GM23248 (cell line): ENCODE measurements at regions not wholly inside any gene's neighbourhood (a gene's known extent, or its start where the extent isn't known, plus 50 kb on each side); places are given as distances from the start of the nearest gene placed in this dataset.

ENCODE experiments used
- DNase-seq: peaks from one replicate; pipeline ENCODE4 v3.0.0-alpha.2; 2015
- H2AFZ ChIP-seq: fragments of 200-600 bp; sonication (generic); 2 replicates; pipeline ENCODE4 v1.6.1; 2016; ENCODE audit warnings: antibody characterized with exemption
- H3F3A ChIP-seq: fragments of 200-600 bp; sonication (generic); 2 replicates; pipeline ENCODE4 v1.6.1; 2016; ENCODE audit warnings: mild to moderate bottlenecking, antibody characterized with exemption, mixed run types; ENCODE audit not compliant: insufficient read depth
- H3K27ac ChIP-seq: fragments of 200-600 bp; sonication (generic); 2 replicates; pipeline ENCODE4 v1.5.1; 2016; ENCODE audit warnings: mild to moderate bottlenecking
- H3K27me3 ChIP-seq: fragments of 200-600 bp; sonication (generic); replicated peaks from 2 replicates; pipeline ENCODE4 v1.6.1; 2016; ENCODE audit warnings: mild to moderate bottlenecking; ENCODE audit not compliant: insufficient read depth
- H3K36me3 ChIP-seq: fragments of 200-600 bp; sonication (generic); 2 replicates; pipeline ENCODE4 v1.6.1; 2016; ENCODE audit warnings: low read depth, mild to moderate bottlenecking
- H3K4me1 ChIP-seq: fragments of 200-600 bp; sonication (generic); 2 replicates; pipeline ENCODE4 v1.6.1; 2016; ENCODE audit warnings: mild to moderate bottlenecking; ENCODE audit not compliant: insufficient read depth
- H3K4me2 ChIP-seq: fragments of 200-600 bp; sonication (generic); one replicate; pipeline ENCODE4 v1.6.1; 2016; ENCODE audit warnings: mild to moderate bottlenecking; ENCODE audit not compliant: unreplicated experiment
- H3K4me3 ChIP-seq: fragments of 200-600 bp; sonication (generic); 2 replicates; pipeline ENCODE4 v1.5.1; 2016; ENCODE audit warnings: mild to moderate bottlenecking
- H3K79me2 ChIP-seq: fragments of 200-600 bp; sonication (generic); 2 replicates; pipeline ENCODE4 v1.6.1; 2016; ENCODE audit warnings: mild to moderate bottlenecking; ENCODE audit not compliant: insufficient read depth
- H3K9ac ChIP-seq: fragments of 200-600 bp; sonication (generic); 2 replicates; pipeline ENCODE4 v1.6.1; 2016; ENCODE audit warnings: mild to moderate bottlenecking
- H3K9me2 ChIP-seq: fragments of 200-600 bp; sonication (generic); 2 replicates; pipeline ENCODE4 v1.6.1; 2016; ENCODE audit warnings: mixed run types, mild to moderate bottlenecking, moderate library complexity; ENCODE audit not compliant: insufficient read depth
- H3K9me3 ChIP-seq: fragments of 200-600 bp; sonication (generic); one replicate; pipeline ENCODE4 v1.6.1; 2017; ENCODE audit warnings: low read depth
- H4K20me1 ChIP-seq: fragments of 200-600 bp; sonication (generic); 2 replicates; pipeline ENCODE4 v1.6.0; 2016; ENCODE audit not compliant: insufficient read depth
- EZH2 ChIP-seq: fragments of 200-600 bp; sonication (generic); IDR thresholded peaks from 2 replicates; pipeline ENCODE4 v1.6.1; 2018; ENCODE audit warnings: antibody characterized with exemption, mild to moderate bottlenecking; ENCODE audit not compliant: insufficient read depth, poor library complexity, severe bottlenecking
- EZH2phosphoT487 ChIP-seq: fragments of 200-600 bp; sonication (generic); IDR thresholded peaks from 2 replicates; pipeline ENCODE4 v1.6.1; 2018; ENCODE audit warnings: antibody characterized with exemption, moderate library complexity, mild to moderate bottlenecking, low read depth; ENCODE audit not compliant: insufficient read depth
- WGBS, 2 experiments: methylation state at CpG; one replicate each; pipeline ENCODE4 v1.1.6; 2015 to 2017; ENCODE audit warnings: low lambda C conversion rate in 2 of 2, low coverage in 1 of 2; ENCODE audit errors: missing lambda C conversion rate in 2 of 2; 5-methylcytosine and 5-hydroxymethylcytosine counted together
- in situ Hi-C: fragments of 300-500 bp; cut with MboI; formaldehyde crosslinking; loops from 2 replicates; pipeline ENCODE4 v1.15.0; 2020

- no peak for TF ChIP-seq EZH2
- TF ChIP-seq EZH2phosphoT487, result no peak
- no peaks in the 10 kb centered on the region for H3K9me2 ChIP-seq
- no peaks in the 10 kb centered on the region for H4K20me1 ChIP-seq
- H3K4me2 ChIP-seq, result no peak overlapping the region
- H2AFZ ChIP-seq, result no peak overlapping the region
- no peak overlapping the region for H3K27ac ChIP-seq
- in situ Hi-C loops, result no loop called here
- peaks cover 13% of the 10 kb centered on the region for H3F3A ChIP-seq
- H3K9me3 ChIP-seq, result no peaks in the 10 kb centered on the region
- H3K36me3 ChIP-seq, result peaks cover 34% of the 10 kb centered on the region
- 79 to 80% methylated on average over 7 of the region's 7 CpGs for WGBS, 2 experiments
- H3K9ac ChIP-seq, result no peak overlapping the region
- H3K4me3 ChIP-seq, result no peak overlapping the region
- no peaks in the 10 kb centered on the region for H3K79me2 ChIP-seq
- no peak for DNase-seq
- no peaks in the 10 kb centered on the region for H3K4me1 ChIP-seq
- H3K27me3 ChIP-seq, result no peaks in the 10 kb centered on the region
Measured at GRCh38 chr9:744790-745484, 96.6 kb upstream of the DMRT1 start.

GRCh38 chr9:745761-746380, 95.6 kb upstream of the DMRT1 start:
- H3K4me3 ChIP-seq, result no peak overlapping the region
- no peak overlapping the region for H2AFZ ChIP-seq
- H3K9ac ChIP-seq, result no peak overlapping the region
- H3K27me3 ChIP-seq, result no peaks in the 10 kb centered on the region
- no peaks in the 10 kb centered on the region for H4K20me1 ChIP-seq
- peaks cover 32% of the 10 kb centered on the region for H3K36me3 ChIP-seq
- in situ Hi-C loops, result no loop called here
- no peak overlapping the region for H3K4me2 ChIP-seq
- no peak overlapping the region for H3K27ac ChIP-seq
- 96% methylated on average over 16 of the region's 16 CpGs for WGBS, 2 experiments
- H3F3A ChIP-seq, result peaks cover 16% of the 10 kb centered on the region
- no peaks in the 10 kb centered on the region for H3K9me3 ChIP-seq
- TF ChIP-seq EZH2 (no peak), EZH2phosphoT487 (no peak)
- H3K79me2 ChIP-seq, result no peaks in the 10 kb centered on the region
- no peak for DNase-seq
- H3K4me1 ChIP-seq, result peaks cover 8% of the 10 kb centered on the region
- H3K9me2 ChIP-seq, result no peaks in the 10 kb centered on the region

GRCh38 chr9:746661-747434, 94.6 kb upstream of the DMRT1 start:
- no peak overlapping the region for H2AFZ ChIP-seq
- no peak overlapping the region for H3K27ac ChIP-seq
- no peak for TF ChIP-seq EZH2phosphoT487
- no peak for TF ChIP-seq EZH2
- H3K4me3 ChIP-seq, result no peak overlapping the region
- H3K4me2 ChIP-seq, result no peak overlapping the region
- peaks cover 26% of the 10 kb centered on the region for H3F3A ChIP-seq
- DNase-seq, result no peak
- peaks cover 17% of the 10 kb centered on the region for H3K4me1 ChIP-seq
- peaks cover 32% of the 10 kb centered on the region for H3K36me3 ChIP-seq
- no peaks in the 10 kb centered on the region for H3K9me2 ChIP-seq
- in situ Hi-C loops, result no loop called here
- H3K79me2 ChIP-seq, result no peaks in the 10 kb centered on the region
- no peaks in the 10 kb centered on the region for H3K9me3 ChIP-seq
- no peak overlapping the region for H3K9ac ChIP-seq
- WGBS, 2 experiments, result 90 to 97% methylated on average over 7 of the region's 7 CpGs
- no peaks in the 10 kb centered on the region for H4K20me1 ChIP-seq
- H3K27me3 ChIP-seq, result no peaks in the 10 kb centered on the region

GRCh38 chr9:747567-747966, 93.9 kb upstream of the DMRT1 start:
- H3K79me2 ChIP-seq, result no peaks in the 10 kb centered on the region
- TF ChIP-seq EZH2, result no peak
- TF ChIP-seq EZH2phosphoT487, result no peak
- peaks cover 21% of the 10 kb centered on the region for H3K4me1 ChIP-seq
- no peaks in the 10 kb centered on the region for H3K9me3 ChIP-seq
- peaks cover 31% of the 10 kb centered on the region for H3F3A ChIP-seq
- no peaks in the 10 kb centered on the region for H4K20me1 ChIP-seq
- no peak overlapping the region for H3K4me3 ChIP-seq
- WGBS, 2 experiments, result 97 to 100% methylated on average over 1 of the region's 1 CpG
- DNase-seq, result no peak
- H3K4me2 ChIP-seq, result no peak overlapping the region
- no peak overlapping the region for H3K27ac ChIP-seq
- no peaks in the 10 kb centered on the region for H3K9me2 ChIP-seq
- H3K36me3 ChIP-seq, result peaks cover 26% of the 10 kb centered on the region
- no peak overlapping the region for H2AFZ ChIP-seq
- no peaks in the 10 kb centered on the region for H3K27me3 ChIP-seq
- H3K9ac ChIP-seq, result no peak overlapping the region
- in situ Hi-C loops, result no loop called here
